Esophagus muscularis mucosa (tissue), 4 donors: ENCODE measurements at regions not wholly inside any gene's neighbourhood (a gene's known extent, or its start where the extent isn't known, plus 50 kb on each side); places are given as distances from the start of the nearest gene placed in this dataset.

Experiments used
- DNase-seq: peaks from one replicate; pipeline ENCODE4 v3.0.0-alpha.2; 2017; ENCODE audit errors: extremely low spot score
- H3K27ac ChIP-seq, 4 donors: fragments of 200-600 bp; sonication (generic); replicated peaks in 1 of 4; 1 replicate in 3 of 4; 2 replicates in 1 of 4; pipeline ENCODE4 v1.5.1; 2016 to 2019; ENCODE audit warnings: mild to moderate bottlenecking in 1 of 4
- H3K27me3 ChIP-seq, 4 donors: fragments of 200-600 bp; sonication (generic); one replicate each; pipeline versions ENCODE4 v1.5.1 to v1.6.0; 2016 to 2019
- H3K36me3 ChIP-seq, 4 donors: fragments of 200-600 bp; sonication (generic); one replicate each; pipeline ENCODE4 v1.5.1; 2016 to 2019
- H3K4me1 ChIP-seq, 4 donors: fragments of 200-600 bp; sonication (generic); one replicate each; pipeline ENCODE4 v1.5.1; 2016 to 2019
- H3K4me3 ChIP-seq, 4 donors: fragments of 200-600 bp; sonication (generic); 1 replicate in 2 of 4; 2 replicates in 2 of 4; pipeline ENCODE4 v1.5.1; 2016 to 2019; ENCODE audit warnings: mild to moderate bottlenecking in 4 of 4, moderate library complexity in 1 of 4
- H3K9me3 ChIP-seq, 4 donors: fragments of 200-600 bp; sonication (generic); 1 replicate in 3 of 4; 2 replicates in 1 of 4; pipeline ENCODE4 v1.5.1; 2016 to 2019
- EP300 ChIP-seq: sonication (generic); formaldehyde crosslinking; IDR thresholded peaks from one replicate; pipeline ENCODE4 v1.6.1; 2017; ENCODE audit warnings: antibody characterized with exemption
- POLR2A ChIP-seq: fragments of 450-650 bp; IDR thresholded peaks from one replicate; pipeline ENCODE4 v1.6.1; 2017; ENCODE audit warnings: antibody characterized with exemption, moderate library complexity, mild to moderate bottlenecking, low read depth
- POLR2AphosphoS5 ChIP-seq, 2 donors: sonication (generic); formaldehyde crosslinking; IDR thresholded peaks; one replicate each; pipeline ENCODE4 v1.6.1; 2017; ENCODE audit warnings: antibody characterized with exemption in 2 of 2
- WGBS: methylation state at CpG from one replicate; pipeline ENCODE4 v1.1.5; 2018; 5-methylcytosine and 5-hydroxymethylcytosine counted together
- intact Hi-C: fragments of 100-400 bp; cut with DNase I; formaldehyde crosslinking; loops from one replicate; pipeline ENCODE4 v1.15.1; 2023
- TF ChIP-seq, protein P1 (sequence below), 3 experiments: fragments of 200-600 bp in 2 of 3; fragments of 450-650 bp in 1 of 3; sonication (generic) in 2 of 3; IDR thresholded peaks; one replicate each; pipeline ENCODE4 v1.5.1; 2017 to 2019; ENCODE audit warnings: antibody characterized with exemption in 3 of 3, mild to moderate bottlenecking in 2 of 3, moderate library complexity in 1 of 3

DNA sequence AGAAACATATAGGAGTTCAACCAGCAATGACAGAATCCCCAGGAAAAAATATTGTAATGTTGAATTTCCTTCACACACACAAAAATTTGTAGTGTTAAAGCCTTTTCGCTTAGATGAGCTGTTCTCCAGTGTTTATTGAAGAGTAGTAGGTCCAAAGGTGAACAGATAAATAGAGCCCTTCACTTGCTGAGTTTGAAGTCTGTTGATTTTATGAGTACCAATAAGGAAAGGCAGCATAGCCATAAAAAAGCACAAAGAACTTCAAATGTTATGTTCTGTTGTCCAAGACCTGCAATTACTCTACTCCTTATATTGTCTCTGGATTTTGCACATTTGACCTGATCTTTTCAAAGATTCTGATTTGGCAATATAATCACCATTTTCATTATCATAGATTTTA is 362.7 kb upstream of the B3GALT2 start:
- Histone ChIP-seq H3K27ac (no peak overlapping the region), H3K27me3 (no peaks in the 10 kb centered on the region), H3K9me3 (no peaks in the 10 kb centered on the region), H3K36me3 (no peaks in the 10 kb centered on the region), H3K4me1 (no peaks in the 10 kb centered on the region), H3K4me3 (no peak overlapping the region)
- WGBS, result 95% methylated on average over 1 of the region's 1 CpG
- no peak for DNase-seq
- TF ChIP-seq POLR2A (no peak), POLR2AphosphoS5 (IDR thresholded peaks at IDR 0.05) (no peak)
- TF ChIP-seq, protein P1, sequence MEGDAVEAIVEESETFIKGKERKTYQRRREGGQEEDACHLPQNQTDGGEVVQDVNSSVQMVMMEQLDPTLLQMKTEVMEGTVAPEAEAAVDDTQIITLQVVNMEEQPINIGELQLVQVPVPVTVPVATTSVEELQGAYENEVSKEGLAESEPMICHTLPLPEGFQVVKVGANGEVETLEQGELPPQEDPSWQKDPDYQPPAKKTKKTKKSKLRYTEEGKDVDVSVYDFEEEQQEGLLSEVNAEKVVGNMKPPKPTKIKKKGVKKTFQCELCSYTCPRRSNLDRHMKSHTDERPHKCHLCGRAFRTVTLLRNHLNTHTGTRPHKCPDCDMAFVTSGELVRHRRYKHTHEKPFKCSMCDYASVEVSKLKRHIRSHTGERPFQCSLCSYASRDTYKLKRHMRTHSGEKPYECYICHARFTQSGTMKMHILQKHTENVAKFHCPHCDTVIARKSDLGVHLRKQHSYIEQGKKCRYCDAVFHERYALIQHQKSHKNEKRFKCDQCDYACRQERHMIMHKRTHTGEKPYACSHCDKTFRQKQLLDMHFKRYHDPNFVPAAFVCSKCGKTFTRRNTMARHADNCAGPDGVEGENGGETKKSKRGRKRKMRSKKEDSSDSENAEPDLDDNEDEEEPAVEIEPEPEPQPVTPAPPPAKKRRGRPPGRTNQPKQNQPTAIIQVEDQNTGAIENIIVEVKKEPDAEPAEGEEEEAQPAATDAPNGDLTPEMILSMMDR (IDR thresholded peaks at IDR 0.05), result no peak
- intact Hi-C loops, result no loop called here

DNA sequence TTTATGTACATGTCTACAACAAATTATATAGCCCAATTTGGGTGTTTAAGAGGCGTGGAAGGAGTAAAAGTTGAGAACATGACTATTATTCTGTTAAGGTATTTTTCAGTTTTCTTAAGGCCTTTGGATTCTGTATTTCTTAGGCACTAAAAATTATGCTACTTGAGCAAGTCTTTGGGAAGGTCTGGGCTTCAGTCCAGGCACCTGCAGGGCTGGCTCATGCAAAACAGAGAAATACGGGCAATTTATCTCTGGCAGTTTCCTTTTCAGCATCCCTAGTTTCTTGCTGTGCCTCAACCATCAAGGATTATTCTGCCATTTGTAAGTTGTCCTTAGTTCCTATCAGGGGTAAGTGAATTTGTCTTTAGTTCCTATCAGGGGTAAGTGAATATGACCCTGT is 358.8 kb upstream of the B3GALT2 start:
- no peaks in the 10 kb centered on the region for H3K27me3 ChIP-seq
- no peak for TF ChIP-seq POLR2AphosphoS5 (IDR thresholded peaks at IDR 0.05)
- TF ChIP-seq, protein P1 (IDR thresholded peaks at IDR 0.05), result no peak
- TF ChIP-seq POLR2A, result no peak
- TF ChIP-seq EP300, result no peak
- H3K36me3 ChIP-seq, result no peaks in the 10 kb centered on the region
- H3K4me1 ChIP-seq, result no peaks in the 10 kb centered on the region
- intact Hi-C loops, result no loop called here
- no peaks in the 10 kb centered on the region for H3K9me3 ChIP-seq
- DNase-seq, result no peak
- no peak overlapping the region for H3K4me3 ChIP-seq
- WGBS, result 74% methylated on average over 2 of the region's 2 CpGs
- no peak overlapping the region for H3K27ac ChIP-seq

DNA sequence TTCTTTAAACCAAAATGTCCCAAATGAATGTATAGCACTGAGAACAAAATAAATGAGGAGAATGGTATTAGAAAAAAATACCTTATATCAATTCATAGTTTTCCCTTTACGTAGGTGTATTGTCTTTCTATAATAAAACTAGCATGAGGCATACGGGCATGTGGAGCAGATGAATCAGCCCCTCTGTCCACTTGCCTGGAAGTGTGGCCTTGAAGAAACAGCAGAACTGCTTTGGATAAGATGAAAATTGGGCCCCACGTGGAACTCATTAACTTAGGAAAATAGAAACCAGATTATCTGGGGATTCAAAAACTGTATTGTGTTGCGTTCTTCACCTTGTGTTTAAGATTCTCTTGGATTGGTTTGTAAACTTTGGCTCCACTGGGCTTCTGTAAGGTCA is 356.8 kb upstream of the B3GALT2 start:
- Histone ChIP-seq H3K36me3 (no peaks in the 10 kb centered on the region), H3K4me1 (no peaks in the 10 kb centered on the region), H3K27me3 (no peaks in the 10 kb centered on the region), H3K9me3 (no peaks in the 10 kb centered on the region), H3K4me3 (no peak overlapping the region), H3K27ac (no peak overlapping the region)
- 86% methylated on average over 4 of the region's 4 CpGs for WGBS
- intact Hi-C loops, result no loop called here
- TF ChIP-seq POLR2AphosphoS5 (IDR thresholded peaks at IDR 0.05), result no peak
- no peak for TF ChIP-seq POLR2A
- TF ChIP-seq, protein P1 (IDR thresholded peaks at IDR 0.05), result no peak
- TF ChIP-seq EP300, result no peak
- DNase-seq, result no peak

DNA sequence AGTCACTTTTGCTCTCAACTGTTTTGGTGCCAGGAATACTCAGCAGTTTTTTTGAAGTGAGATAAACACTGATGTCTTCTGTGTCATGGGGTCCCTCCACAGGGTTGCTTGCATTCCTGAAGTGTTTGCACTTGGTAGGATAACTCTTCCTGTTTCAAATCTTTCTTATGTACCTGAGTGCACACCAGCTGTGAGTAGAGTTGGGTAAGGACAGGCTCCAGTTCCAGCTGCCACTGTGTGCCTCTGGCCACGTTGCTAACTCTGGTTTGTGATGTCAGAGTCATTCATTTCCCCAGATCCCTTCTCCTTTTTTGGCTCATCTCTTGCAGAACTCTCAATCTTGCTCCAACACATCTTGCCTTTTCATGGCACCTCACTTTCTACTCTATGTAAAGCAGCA is 356.3 kb upstream of the B3GALT2 start:
- Histone ChIP-seq H3K27me3 (no peaks in the 10 kb centered on the region), H3K27ac (no peak overlapping the region), H3K36me3 (no peaks in the 10 kb centered on the region), H3K4me3 (no peak overlapping the region), H3K4me1 (no peaks in the 10 kb centered on the region), H3K9me3 (no peaks in the 10 kb centered on the region)
- DNase-seq, result no peak
- intact Hi-C loops, result no loop called here
- 30% methylated on average over 1 of the region's 1 CpG for WGBS
- TF ChIP-seq POLR2AphosphoS5 (IDR thresholded peaks at IDR 0.05), result no peak
- TF ChIP-seq POLR2A, result no peak

DNA sequence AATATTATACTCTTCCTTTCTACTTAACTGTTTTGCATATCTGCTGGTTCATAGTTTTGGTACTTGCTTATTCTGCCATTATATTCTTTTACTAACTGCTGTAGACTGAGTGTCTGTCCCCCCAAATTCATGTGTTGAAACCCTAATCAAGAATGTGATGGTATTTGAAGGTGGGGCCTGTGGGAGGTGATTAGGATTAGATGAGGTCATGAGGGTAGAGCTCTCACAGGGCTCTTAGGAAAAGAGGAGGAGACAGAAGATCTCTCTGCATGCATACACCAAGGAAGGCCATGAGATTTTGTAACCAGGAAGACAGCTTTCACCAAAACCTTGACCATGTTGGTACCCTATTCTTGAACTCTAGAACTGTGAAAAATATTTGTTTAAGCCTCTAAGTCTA is 354.1 kb upstream of the B3GALT2 start:
- Histone ChIP-seq H3K4me3 (no peak overlapping the region), H3K9me3 (no peaks in the 10 kb centered on the region), H3K36me3 (no peaks in the 10 kb centered on the region), H3K27me3 (no peaks in the 10 kb centered on the region), H3K4me1 (no peaks in the 10 kb centered on the region), H3K27ac (no peak overlapping the region)
- intact Hi-C loops, result no loop called here
- no peak for DNase-seq
- no peak for TF ChIP-seq POLR2AphosphoS5 (IDR thresholded peaks at IDR 0.05)
- TF ChIP-seq, protein P1 (IDR thresholded peaks at IDR 0.05), result no peak
